Brain microvascular endothelial cell (primary cell): ENCODE measurements at regions not wholly inside any gene's neighbourhood (a gene's known extent, or its start where the extent isn't known, plus 50 kb on each side); places are given as distances from the start of the nearest gene placed in this dataset.
"Not testable (repeated sequence)": the region's sequence is repeated elsewhere in the genome, so short reads cannot be mapped to it uniquely, and the experiment has no call there.

Experiments
- DNase-seq: peaks from one replicate; pipeline ENCODE4 v3.0.0-alpha.2; 2020
- H3K27ac ChIP-seq: fragments of 250-450 bp; sonication (Bioruptor Pico); 2 replicates; pipeline ENCODE4 v1.5.1; 2020; ENCODE audit warnings: mild to moderate bottlenecking, moderate library complexity
- H3K27me3 ChIP-seq: fragments of 250-450 bp; sonication (Bioruptor Pico); replicated peaks from 2 replicates; pipeline ENCODE4 v1.5.1; 2020; ENCODE audit warnings: mild to moderate bottlenecking
- H3K36me3 ChIP-seq: fragments of 250-450 bp; sonication (Bioruptor Pico); replicated peaks from 2 replicates; pipeline ENCODE4 v1.5.1; 2020; ENCODE audit warnings: mild to moderate bottlenecking
- H3K4me3 ChIP-seq: 2 replicates; pipeline ENCODE4 v1.5.1; 2011; ENCODE audit warnings: low read depth, mild to moderate bottlenecking, control low read depth, low read length, moderate library complexity
- CTCF ChIP-seq: IDR thresholded peaks from 2 replicates; pipeline ENCODE4 v1.5.1; 2011; ENCODE audit warnings: low read depth, mild to moderate bottlenecking, moderate library complexity, low read length, control low read depth, inconsistent platforms; ENCODE audit errors: missing control alignments
- in situ Hi-C: cut with HindIII; loops from 2 replicates; pipeline ENCODE4 v1.10.0; 2017; ENCODE audit warnings: low sequenced_read_pairs, low pct_ligation_motif_present

- DNase-seq, result peak; percentile 87
- TF ChIP-seq CTCF, result no peak
- in situ Hi-C loops, result no loop called here
- H3K27ac ChIP-seq, result no peak overlapping the region
- H3K27me3 ChIP-seq, result no peaks in the 10 kb centered on the region
- H3K36me3 ChIP-seq, result no peaks in the 10 kb centered on the region
- no peak overlapping the region for H3K4me3 ChIP-seq
Observed at GRCh38 chr7:138338361-138338760, 121.7 kb upstream of the TRIM24 start.

GRCh38 chr7:138339229-138339628 lies 120.8 kb upstream of the TRIM24 start:
- in situ Hi-C loops, H3K27ac ChIP-seq, H3K36me3 ChIP-seq: not testable (repeated sequence)

GRCh38 chr7:138342990-138343389 lies 117.1 kb upstream of the TRIM24 start:
- no peak overlapping the region for H3K27ac ChIP-seq
- no peaks in the 10 kb centered on the region for H3K36me3 ChIP-seq
- H3K27me3 ChIP-seq, result no peaks in the 10 kb centered on the region
- H3K4me3 ChIP-seq, result no peak overlapping the region
- in situ Hi-C loops, result no loop called here
- no peak for DNase-seq
- TF ChIP-seq CTCF, result no peak

More at GRCh38 chr7:138339229-138339628, 120.8 kb upstream of the TRIM24 start:
- DNase-seq, H3K4me3 ChIP-seq, H3K27me3 ChIP-seq: not testable (repeated sequence)

- in situ Hi-C loops, result no loop called here
- H3K4me3 ChIP-seq, result no peak overlapping the region
- TF ChIP-seq CTCF, result no peak
- no peak for DNase-seq
- no peaks in the 10 kb centered on the region for H3K27me3 ChIP-seq
- no peak overlapping the region for H3K27ac ChIP-seq
- no peaks in the 10 kb centered on the region for H3K36me3 ChIP-seq
Observed at GRCh38 chr7:138345567-138345966, 114.5 kb upstream of the TRIM24 start.

- in situ Hi-C loops, result no loop called here
- no peaks in the 10 kb centered on the region for H3K36me3 ChIP-seq
- no peak for TF ChIP-seq CTCF
Observed at GRCh38 chr7:138346975-138347374, 113.1 kb upstream of the TRIM24 start.

GRCh38 chr7:138349841-138350700 lies 110.0 kb upstream of the TRIM24 start:
- Histone ChIP-seq H3K27me3 (no peaks in the 10 kb centered on the region), H3K4me3 (no peak overlapping the region), H3K27ac (no peak overlapping the region), H3K36me3 (no peaks in the 10 kb centered on the region)
- DNase-seq, result no peak
- TF ChIP-seq CTCF, result no peak
- in situ Hi-C loops, result no loop called here

More at GRCh38 chr7:138346975-138347374, 113.1 kb upstream of the TRIM24 start:
- H3K4me3 ChIP-seq, result no peak overlapping the region
- no peaks in the 10 kb centered on the region for H3K27me3 ChIP-seq
- no peak for DNase-seq
- H3K27ac ChIP-seq, result no peak overlapping the region
